Activated CD8-positive, alpha-beta memory T cell treated with anti-CD3 and anti-CD28 coated beads, Interleukin-2, amount 10 ng/mL, durations not matched to agents 7 days and 5 days (primary cell): ENCODE measurements at regions not wholly inside any gene's neighbourhood (a gene's known extent, or its start where the extent isn't known, plus 50 kb on each side); places are given as distances from the start of the nearest gene placed in this dataset.

ENCODE experiments used
- ATAC-seq: fragments of 150-1000 bp; cut with Tn5 transposase; one replicate; pipeline ENCODE4 v1.10.0; 2021; ENCODE audit warnings: moderate library complexity
- CTCF ChIA-PET: fragments of 350-600 bp; sonication (Branson Sonifier 250); formaldehyde crosslinking; loops from one replicate; lab custom pipeline; 2021; ENCODE audit warnings: antibody characterized with exemption; lab: Charles Lee
- DNase-seq: peaks from one replicate; pipeline ENCODE4 v3.0.0-alpha.2; 2020
- H3K27ac Mint-ChIP-seq: one replicate; pipeline ENCODE4 v1.8.0; 2021; ENCODE audit warnings: mild to moderate bottlenecking, mixed read lengths
- H3K27me3 Mint-ChIP-seq: one replicate; pipeline ENCODE4 v1.8.0; 2021; ENCODE audit warnings: mixed read lengths
- H3K36me3 Mint-ChIP-seq: one replicate; pipeline ENCODE4 v1.8.0; 2021; ENCODE audit warnings: mild to moderate bottlenecking, mixed read lengths
- H3K4me1 Mint-ChIP-seq: one replicate; pipeline ENCODE4 v1.8.0; 2021; ENCODE audit warnings: mixed read lengths
- H3K4me3 Mint-ChIP-seq: one replicate; pipeline ENCODE4 v1.8.0; 2021; ENCODE audit warnings: mild to moderate bottlenecking, moderate library complexity, mixed read lengths
- H3K9me3 Mint-ChIP-seq: one replicate; pipeline ENCODE4 v1.8.0; 2022; ENCODE audit warnings: low read depth, mixed read lengths

GRCh38 chr9:102113191-102113590 lies 374.7 kb upstream of the GRIN3A start:
- H3K4me1 Mint-ChIP-seq: no peaks in the 10 kb centered on the region
- DNase-seq (no peak), ATAC-seq (no peak)
- CTCF ChIA-PET: no interaction called here
- no peaks in the 10 kb centered on the region for H3K27me3 Mint-ChIP-seq
- H3K27ac Mint-ChIP-seq: no peak overlapping the region
- H3K9me3 Mint-ChIP-seq: peaks cover 6% of the 10 kb centered on the region
- no peaks in the 10 kb centered on the region for H3K36me3 Mint-ChIP-seq
- H3K4me3 Mint-ChIP-seq: no peak overlapping the region

- CTCF ChIA-PET: no interaction called here
- Mint-ChIP-seq H3K27ac (no peak overlapping the region), H3K4me3 (no peak overlapping the region), H3K27me3 (no peaks in the 10 kb centered on the region), H3K9me3 (peaks cover 5% of the 10 kb centered on the region), H3K36me3 (no peaks in the 10 kb centered on the region), H3K4me1 (no peaks in the 10 kb centered on the region)
- ATAC-seq (no peak), DNase-seq (no peak)
Measured at GRCh38 chr9:102106439-102106838, 368.0 kb upstream of the GRIN3A start.

- Mint-ChIP-seq H3K9me3 (peaks cover 5% of the 10 kb centered on the region), H3K36me3 (no peaks in the 10 kb centered on the region), H3K27ac (no peak overlapping the region), H3K4me1 (no peaks in the 10 kb centered on the region), H3K4me3 (no peak overlapping the region), H3K27me3 (no peaks in the 10 kb centered on the region)
- ATAC-seq (no peak), DNase-seq (no peak)
- CTCF ChIA-PET: no interaction called here
Measured at GRCh38 chr9:102101723-102102122, 363.3 kb upstream of the GRIN3A start.

DNA sequence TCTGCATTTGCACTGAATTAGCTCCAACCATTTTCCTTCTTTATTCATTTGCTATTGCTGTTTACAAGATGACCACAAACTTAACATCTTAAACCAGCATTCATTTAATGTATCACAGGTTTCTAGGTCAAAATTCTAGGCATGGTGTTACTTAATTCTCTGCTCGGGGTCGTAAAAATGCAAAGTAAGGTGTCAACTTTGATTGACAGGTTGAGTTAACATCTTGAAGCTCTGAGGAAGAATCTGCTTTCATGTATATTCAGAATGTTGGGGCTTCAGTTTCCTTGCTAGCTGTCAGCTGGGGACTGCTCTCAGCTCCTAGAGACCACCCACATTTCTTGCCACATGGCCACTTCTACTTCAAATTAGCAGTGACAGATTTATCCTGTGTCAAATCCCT lies 348.7 kb upstream of the GRIN3A start:
- CTCF ChIA-PET: no interaction called here
- no peak for DNase-seq

DNA sequence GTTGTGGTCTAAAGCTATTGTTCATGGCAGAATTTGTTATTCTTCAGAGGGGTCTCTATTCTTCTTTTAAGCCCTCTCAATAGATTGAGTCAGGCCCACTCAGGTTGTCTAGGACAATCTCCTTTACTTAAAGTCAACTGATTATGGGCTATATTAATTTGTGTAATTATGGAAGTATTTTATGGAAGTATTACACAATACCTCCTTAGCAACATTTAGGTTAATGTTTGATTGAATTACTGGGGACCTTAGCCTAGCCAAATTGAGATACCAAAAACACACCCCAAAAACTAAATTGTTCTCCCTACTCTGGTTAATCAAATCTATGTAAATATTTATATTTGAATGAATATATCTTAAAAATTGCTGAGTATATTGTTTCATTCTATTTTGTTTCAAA lies 347.1 kb upstream of the GRIN3A start:
- no peak for DNase-seq
- Mint-ChIP-seq H3K4me1 (no peaks in the 10 kb centered on the region), H3K9me3 (peaks cover 2% of the 10 kb centered on the region), H3K27ac (no peak overlapping the region), H3K4me3 (no peak overlapping the region), H3K36me3 (no peaks in the 10 kb centered on the region), H3K27me3 (no peaks in the 10 kb centered on the region)
- no peak for ATAC-seq
- CTCF ChIA-PET: no interaction called here

More for the DNA sequence above, 348.7 kb upstream of the GRIN3A start:
- Mint-ChIP-seq H3K27ac (no peak overlapping the region), H3K4me1 (no peaks in the 10 kb centered on the region), H3K9me3 (no peaks in the 10 kb centered on the region), H3K27me3 (no peaks in the 10 kb centered on the region), H3K36me3 (no peaks in the 10 kb centered on the region), H3K4me3 (no peak overlapping the region)
- no peak for ATAC-seq

DNA sequence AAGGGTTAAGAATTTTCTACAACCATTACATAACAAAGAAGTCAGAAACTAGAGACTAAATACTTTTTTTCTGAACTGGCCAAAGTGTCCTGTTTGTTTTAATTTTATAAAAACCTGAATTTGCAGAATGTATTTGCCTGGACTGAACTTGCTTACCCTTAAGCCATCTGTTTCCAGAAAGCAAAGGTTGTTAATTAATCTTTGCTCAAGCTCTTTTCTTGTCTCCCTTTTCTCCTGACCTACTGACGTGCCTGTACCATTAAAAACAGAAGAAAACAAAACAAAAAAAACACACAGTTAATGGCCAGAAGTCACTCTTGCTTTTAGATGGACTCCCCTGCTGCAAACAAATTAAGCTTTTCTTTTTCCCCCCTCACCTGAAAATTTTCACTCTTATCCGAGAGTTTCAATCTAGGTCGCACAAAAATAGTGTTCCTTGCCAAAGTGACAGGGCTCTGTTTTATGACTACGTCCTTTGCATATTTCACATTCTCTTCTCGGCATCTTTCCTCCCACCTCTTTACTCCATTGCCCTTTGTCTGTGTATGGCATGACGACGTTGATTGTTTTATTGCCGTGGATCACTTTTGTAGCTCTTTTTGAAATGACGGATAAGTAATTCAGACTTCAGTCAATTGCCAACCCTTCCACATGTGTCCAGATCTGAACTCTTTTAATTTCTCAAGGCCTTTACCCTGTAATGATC lies 333.8 kb upstream of the GRIN3A start:
- Mint-ChIP-seq H3K27ac (no peak overlapping the region), H3K27me3 (no peaks in the 10 kb centered on the region), H3K9me3 (peaks cover 8% of the 10 kb centered on the region), H3K4me3 (no peak overlapping the region), H3K4me1 (no peaks in the 10 kb centered on the region), H3K36me3 (no peaks in the 10 kb centered on the region)
- no peak for DNase-seq
- CTCF ChIA-PET: no interaction called here
- ATAC-seq: no peak

DNA sequence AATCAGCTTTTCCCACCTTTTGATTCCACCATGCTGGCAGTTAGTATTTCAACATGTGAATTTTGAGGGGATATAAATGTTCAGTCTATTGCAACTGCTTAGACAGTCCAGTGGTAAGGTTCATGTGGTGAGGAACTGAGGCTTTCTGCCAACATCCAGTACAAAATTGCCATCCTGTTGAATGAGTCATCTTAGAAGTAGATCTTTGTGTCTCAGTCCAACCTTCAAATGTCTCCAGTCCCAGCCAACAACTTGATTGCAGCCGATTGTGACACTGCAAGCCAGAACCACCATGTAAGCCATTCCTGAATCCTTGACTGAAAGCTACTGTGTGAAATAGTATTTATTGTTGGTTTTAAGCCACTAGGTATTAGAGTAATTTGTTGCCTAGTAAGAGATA lies 331.5 kb upstream of the GRIN3A start:
- H3K27me3 Mint-ChIP-seq: no peaks in the 10 kb centered on the region
- no peaks in the 10 kb centered on the region for H3K36me3 Mint-ChIP-seq
- peaks cover 8% of the 10 kb centered on the region for H3K9me3 Mint-ChIP-seq
- no peak overlapping the region for H3K4me3 Mint-ChIP-seq
- DNase-seq (no peak), ATAC-seq (no peak)
- CTCF ChIA-PET: no interaction called here
- no peak overlapping the region for H3K27ac Mint-ChIP-seq
- H3K4me1 Mint-ChIP-seq: no peaks in the 10 kb centered on the region

DNA sequence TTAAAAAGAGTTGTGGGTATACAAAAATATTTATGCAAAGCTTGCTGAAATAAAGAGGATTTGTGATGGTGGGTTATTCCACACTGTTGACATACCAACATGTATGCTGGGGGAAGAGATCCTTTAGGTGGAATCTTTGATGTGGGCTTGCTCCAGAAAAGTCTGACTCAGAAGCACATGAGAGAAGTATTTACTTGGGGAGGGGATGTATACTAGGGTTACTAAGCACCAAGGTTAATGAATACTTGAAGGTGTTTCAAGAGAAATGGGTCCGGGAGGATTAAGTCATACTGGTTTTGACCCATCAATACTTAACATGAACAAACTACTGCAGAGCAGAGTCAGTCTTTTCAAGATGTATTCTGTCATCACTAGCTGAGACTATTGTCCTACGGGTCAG lies 316.4 kb upstream of the GRIN3A start:
- no peak overlapping the region for H3K4me3 Mint-ChIP-seq
- no peak overlapping the region for H3K27ac Mint-ChIP-seq
- no peak for DNase-seq
- CTCF ChIA-PET: no interaction called here
- H3K27me3 Mint-ChIP-seq: no peaks in the 10 kb centered on the region
- no peaks in the 10 kb centered on the region for H3K36me3 Mint-ChIP-seq
- H3K4me1 Mint-ChIP-seq: no peaks in the 10 kb centered on the region
- H3K9me3 Mint-ChIP-seq: peaks cover 3% of the 10 kb centered on the region
- no peak for ATAC-seq

DNA sequence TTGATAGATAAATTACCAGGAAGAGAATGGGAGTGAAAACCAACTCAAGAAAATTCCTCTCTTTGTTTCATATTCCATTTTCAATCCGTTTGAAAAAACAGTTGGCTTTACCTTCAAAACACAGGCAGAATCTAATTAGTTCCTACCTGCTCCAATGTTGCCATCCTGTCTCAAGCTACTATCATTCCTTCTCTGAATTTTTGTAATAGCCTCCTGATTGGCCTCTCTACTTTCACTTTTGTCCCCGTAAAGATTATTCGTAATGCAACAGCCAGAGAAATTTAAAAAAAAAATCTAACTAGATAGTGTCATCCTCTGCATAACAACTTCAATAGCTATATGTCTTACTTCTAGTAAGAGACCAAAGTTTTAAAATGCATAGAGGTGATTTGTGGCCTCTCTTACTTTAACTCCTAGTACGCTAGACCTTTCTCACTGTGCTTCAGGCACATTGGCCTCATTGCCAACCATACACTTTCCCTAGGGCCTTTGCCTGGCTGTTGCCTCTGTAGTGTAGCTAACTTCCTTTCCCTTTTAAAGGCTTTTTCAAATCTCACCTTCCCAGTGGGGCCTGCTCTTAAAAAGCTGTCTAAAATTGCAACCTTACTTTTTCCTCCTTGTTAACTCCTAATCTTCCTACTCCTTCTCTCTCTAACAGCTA lies 311.3 kb upstream of the GRIN3A start:
- no peak for ATAC-seq
- DNase-seq: no peak

DNA sequence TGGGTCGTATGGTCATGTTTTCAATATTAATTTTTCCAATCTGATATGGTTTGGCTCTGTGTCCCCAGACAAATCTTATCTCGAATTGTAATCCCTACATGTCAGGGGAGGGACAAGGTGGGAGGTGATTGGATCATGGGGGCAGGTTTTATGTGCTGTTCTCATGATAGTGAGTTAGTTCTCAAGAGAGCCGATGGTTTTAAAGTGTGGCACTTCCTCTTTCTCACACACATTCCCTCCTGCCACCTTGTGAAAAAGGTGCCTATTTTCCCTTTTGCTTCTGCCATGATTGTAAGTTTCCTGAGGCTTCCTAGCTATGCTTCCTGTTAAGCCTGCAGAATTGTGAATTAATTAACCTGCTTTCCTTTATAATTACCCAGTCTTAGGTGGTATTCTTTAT lies 309.1 kb upstream of the GRIN3A start:
- no peak overlapping the region for H3K4me3 Mint-ChIP-seq
- H3K27ac Mint-ChIP-seq: no peak overlapping the region

More for the DNA sequence above, 311.3 kb upstream of the GRIN3A start:
- CTCF ChIA-PET: no interaction called here
- no peaks in the 10 kb centered on the region for H3K4me1 Mint-ChIP-seq
- H3K4me3 Mint-ChIP-seq: no peak overlapping the region
- H3K27ac Mint-ChIP-seq: no peak overlapping the region
- no peaks in the 10 kb centered on the region for H3K27me3 Mint-ChIP-seq
- H3K36me3 Mint-ChIP-seq: no peaks in the 10 kb centered on the region
- H3K9me3 Mint-ChIP-seq: peaks cover 5% of the 10 kb centered on the region

GRCh38 chr9:102044133-102044532 lies 305.7 kb upstream of the GRIN3A start:
- Mint-ChIP-seq H3K27ac (no peak overlapping the region), H3K4me3 (no peak overlapping the region), H3K36me3 (no peaks in the 10 kb centered on the region), H3K4me1 (no peaks in the 10 kb centered on the region), H3K9me3 (peaks cover 8% of the 10 kb centered on the region), H3K27me3 (no peaks in the 10 kb centered on the region)
- CTCF ChIA-PET: no interaction called here
- no peak for ATAC-seq
- DNase-seq: no peak

More for the DNA sequence above, 309.1 kb upstream of the GRIN3A start:
- ATAC-seq: no peak
- Mint-ChIP-seq H3K9me3 (peaks cover 7% of the 10 kb centered on the region), H3K4me1 (no peaks in the 10 kb centered on the region), H3K27me3 (no peaks in the 10 kb centered on the region), H3K36me3 (no peaks in the 10 kb centered on the region)
- CTCF ChIA-PET: no interaction called here
- no peak for DNase-seq

DNA sequence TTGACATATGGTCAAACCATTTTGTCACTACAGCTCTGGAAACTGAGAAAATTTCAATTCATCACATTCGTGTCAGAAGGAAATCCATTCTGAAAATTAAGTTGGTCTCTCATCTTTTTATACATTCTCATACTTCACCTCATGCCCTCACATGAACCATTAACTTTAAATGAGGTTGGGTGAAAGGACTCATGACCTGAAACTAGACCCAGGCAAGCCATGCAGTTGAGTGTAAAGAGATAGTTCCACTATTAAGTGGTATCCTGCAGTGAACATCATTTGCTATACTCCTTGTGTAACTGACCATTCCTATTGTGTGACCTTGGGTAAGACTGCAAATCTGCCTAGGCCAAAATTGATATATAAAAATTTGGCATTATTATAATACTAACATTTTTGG lies 299.6 kb upstream of the GRIN3A start:
- Mint-ChIP-seq H3K4me1 (no peaks in the 10 kb centered on the region), H3K27ac (no peak overlapping the region), H3K36me3 (no peaks in the 10 kb centered on the region), H3K27me3 (no peaks in the 10 kb centered on the region), H3K9me3 (peaks cover 13% of the 10 kb centered on the region), H3K4me3 (no peak overlapping the region)
- no peak for DNase-seq
- CTCF ChIA-PET: no interaction called here
- no peak for ATAC-seq

DNA sequence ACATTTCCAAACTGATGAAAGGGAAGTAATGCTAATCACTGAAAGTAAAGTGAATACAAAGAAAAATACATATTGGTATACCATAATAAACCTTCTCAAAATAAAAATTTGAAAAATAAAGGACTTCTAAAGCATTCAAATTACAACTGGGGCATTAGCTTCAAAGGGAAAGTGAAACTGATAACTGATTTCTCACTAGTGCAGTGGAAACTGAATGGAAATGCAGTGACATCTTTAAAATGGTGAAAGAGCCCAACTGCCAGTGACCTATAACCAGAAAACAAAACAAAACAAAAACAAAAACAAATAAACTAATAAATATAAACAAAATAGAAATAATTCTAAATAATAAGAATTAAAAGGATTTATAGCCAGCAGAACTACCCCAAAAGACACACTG lies 297.5 kb upstream of the GRIN3A start:
- peaks cover 8% of the 10 kb centered on the region for H3K9me3 Mint-ChIP-seq
- no peak for ATAC-seq
- CTCF ChIA-PET: no interaction called here
- no peak overlapping the region for H3K27ac Mint-ChIP-seq
- DNase-seq: no peak
- H3K36me3 Mint-ChIP-seq: no peaks in the 10 kb centered on the region
- H3K4me3 Mint-ChIP-seq: no peak overlapping the region
- H3K27me3 Mint-ChIP-seq: no peaks in the 10 kb centered on the region
- H3K4me1 Mint-ChIP-seq: no peaks in the 10 kb centered on the region

GRCh38 chr9:102032614-102033013 lies 294.2 kb upstream of the GRIN3A start:
- Mint-ChIP-seq H3K27me3 (no peaks in the 10 kb centered on the region), H3K9me3 (peaks cover 5% of the 10 kb centered on the region), H3K36me3 (no peaks in the 10 kb centered on the region), H3K4me1 (no peaks in the 10 kb centered on the region), H3K4me3 (no peak overlapping the region), H3K27ac (no peak overlapping the region)
- ATAC-seq: no peak
- no peak for DNase-seq
- CTCF ChIA-PET: no interaction called here
